Tibial nerve (tissue), 4 donors: ENCODE measurements at regions not wholly inside any gene's neighbourhood (a gene's known extent, or its start where the extent isn't known, plus 50 kb on each side); places are given as distances from the start of the nearest gene placed in this dataset.

Experiments used
- EP300 ChIP-seq, 2 donors: sonication (generic); formaldehyde crosslinking; IDR thresholded peaks; one replicate each; pipeline ENCODE4 v1.6.1; 2017; ENCODE audit warnings: antibody characterized with exemption in 2 of 2, mild to moderate bottlenecking in 1 of 2
- POLR2A ChIP-seq, 2 donors: fragments of 450-650 bp; IDR thresholded peaks; one replicate each; pipeline ENCODE4 v1.6.1; 2017; ENCODE audit warnings: antibody characterized with exemption in 2 of 2, mild to moderate bottlenecking in 2 of 2, moderate library complexity in 2 of 2
- TF ChIP-seq, protein P1 (sequence below), 5 experiments: fragments of 200-600 bp in 3 of 5; fragments of 450-650 bp in 2 of 5; sonication (generic) in 3 of 5; IDR thresholded peaks; one replicate each; pipeline ENCODE4 v1.5.1; 2016 to 2019; ENCODE audit warnings: antibody characterized with exemption in 5 of 5, mild to moderate bottlenecking in 3 of 5, moderate library complexity in 2 of 5

DNA sequence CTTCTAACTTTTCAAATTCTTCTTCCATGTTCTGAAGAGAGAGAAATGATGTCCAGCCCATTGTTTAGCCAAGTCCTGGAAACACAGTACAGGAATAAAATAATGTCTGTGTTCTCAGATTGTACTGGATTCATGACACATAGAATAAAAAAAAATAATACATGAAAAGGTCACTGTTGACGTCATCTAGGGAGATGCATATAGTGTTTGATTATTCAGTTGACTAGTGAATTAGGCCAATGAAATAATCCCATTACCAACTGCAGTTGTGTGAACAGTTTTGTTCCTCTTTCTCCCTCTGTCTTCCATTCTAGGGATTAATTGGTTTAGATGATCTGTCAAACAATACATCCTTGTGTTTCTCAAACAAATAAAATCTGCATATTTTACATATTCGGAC lies 222.8 kb downstream of the ALDH8A1 start:
- TF ChIP-seq, protein P1, sequence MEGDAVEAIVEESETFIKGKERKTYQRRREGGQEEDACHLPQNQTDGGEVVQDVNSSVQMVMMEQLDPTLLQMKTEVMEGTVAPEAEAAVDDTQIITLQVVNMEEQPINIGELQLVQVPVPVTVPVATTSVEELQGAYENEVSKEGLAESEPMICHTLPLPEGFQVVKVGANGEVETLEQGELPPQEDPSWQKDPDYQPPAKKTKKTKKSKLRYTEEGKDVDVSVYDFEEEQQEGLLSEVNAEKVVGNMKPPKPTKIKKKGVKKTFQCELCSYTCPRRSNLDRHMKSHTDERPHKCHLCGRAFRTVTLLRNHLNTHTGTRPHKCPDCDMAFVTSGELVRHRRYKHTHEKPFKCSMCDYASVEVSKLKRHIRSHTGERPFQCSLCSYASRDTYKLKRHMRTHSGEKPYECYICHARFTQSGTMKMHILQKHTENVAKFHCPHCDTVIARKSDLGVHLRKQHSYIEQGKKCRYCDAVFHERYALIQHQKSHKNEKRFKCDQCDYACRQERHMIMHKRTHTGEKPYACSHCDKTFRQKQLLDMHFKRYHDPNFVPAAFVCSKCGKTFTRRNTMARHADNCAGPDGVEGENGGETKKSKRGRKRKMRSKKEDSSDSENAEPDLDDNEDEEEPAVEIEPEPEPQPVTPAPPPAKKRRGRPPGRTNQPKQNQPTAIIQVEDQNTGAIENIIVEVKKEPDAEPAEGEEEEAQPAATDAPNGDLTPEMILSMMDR (IDR thresholded peaks at IDR 0.05): no peak
- TF ChIP-seq EP300 (IDR thresholded peaks at IDR 0.05) (no peak), POLR2A (IDR thresholded peaks at IDR 0.05) (no peak)
